Naive thymus-derived CD4-positive, alpha-beta T cell (primary cell): ENCODE measurements at regions not wholly inside any gene's neighbourhood (a gene's known extent, or its start where the extent isn't known, plus 50 kb on each side); places are given as distances from the start of the nearest gene placed in this dataset.
A peak's percentile ranks its signal among the peaks of the same experiment; 100 is the strongest.
"Not testable (repeated sequence)": the region's sequence is repeated elsewhere in the genome, so short reads cannot be mapped to it uniquely, and the experiment has no call there.

Source experiments
- ATAC-seq: fragments of 150-1000 bp; cut with Tn5 transposase; 2 replicates; pipeline ENCODE4 v1.10.0; 2021; ENCODE audit warnings: mild to moderate bottlenecking, moderate library complexity
- CTCF ChIA-PET: fragments of 350-600 bp; sonication (Branson Sonifier 250); formaldehyde crosslinking; loops from one replicate; lab custom pipeline; 2021; ENCODE audit warnings: antibody characterized with exemption; lab: Charles Lee
- POLR2A ChIA-PET: fragments of 350-600 bp; sonication (Branson Sonifier 250); formaldehyde crosslinking; loops from one replicate; lab custom pipeline; 2021; ENCODE audit warnings: antibody characterized with exemption, inconsistent platforms; lab: Charles Lee
- DNase-seq, 9 donors: peaks; one replicate each; pipeline versions ENCODE4 v3.0.0 to v3.0.0-alpha.2; 2020 to 2022; ENCODE audit warnings: mixed read lengths in 1 of 9
- H3K27ac ChIP-seq: one replicate; pipeline ENCODE4 v1.7.0; 2013; ENCODE audit warnings: mild to moderate bottlenecking, low read depth, low read length, moderate library complexity
- H3K27me3 ChIP-seq, 2 donors: one replicate each; pipeline ENCODE4 v1.7.0; 2013; ENCODE audit warnings: low read length in 2 of 2, mild to moderate bottlenecking in 2 of 2, moderate library complexity in 2 of 2; ENCODE audit not compliant: control insufficient read depth in 2 of 2, insufficient read depth in 2 of 2
- H3K36me3 ChIP-seq, 3 experiments: 1 replicate in 2 of 3; 2 replicates in 1 of 3; pipeline ENCODE4 v1.7.0; 2013; ENCODE audit warnings: low read length in 3 of 3, mild to moderate bottlenecking in 3 of 3, moderate library complexity in 1 of 3; ENCODE audit not compliant: insufficient read depth in 3 of 3, control insufficient read depth in 2 of 3
- H3K4me1 ChIP-seq, 2 donors: one replicate each; pipeline ENCODE4 v1.7.0; 2013; ENCODE audit warnings: low read length in 2 of 2, mild to moderate bottlenecking in 2 of 2, moderate library complexity in 1 of 2; ENCODE audit not compliant: control insufficient read depth in 2 of 2, insufficient read depth in 2 of 2
- H3K4me3 ChIP-seq: 2 replicates; pipeline ENCODE4 v1.7.0; 2013; ENCODE audit warnings: mild to moderate bottlenecking, low read length
- H3K9me3 ChIP-seq, 3 experiments: 1 replicate in 2 of 3; 2 replicates in 1 of 3; pipeline ENCODE4 v1.7.0; 2013; ENCODE audit warnings: low read length in 3 of 3; ENCODE audit not compliant: control insufficient read depth in 2 of 3
- H3K27ac Mint-ChIP-seq, 9 donors: one replicate each; pipeline ENCODE4 v1.8.0; 2020 to 2022; ENCODE audit warnings: mixed read lengths in 9 of 9, mild to moderate bottlenecking in 8 of 9, moderate library complexity in 5 of 9, inconsistent platforms in 2 of 9
- H3K27me3 Mint-ChIP-seq, 5 donors: one replicate each; pipeline ENCODE4 v1.8.0; 2021 to 2022; ENCODE audit warnings: mixed read lengths in 5 of 5, mild to moderate bottlenecking in 1 of 5
- H3K36me3 Mint-ChIP-seq, 5 donors: one replicate each; pipeline ENCODE4 v1.8.0; 2020 to 2022; ENCODE audit warnings: mixed read lengths in 5 of 5, mild to moderate bottlenecking in 3 of 5, inconsistent platforms in 1 of 5
- H3K4me1 Mint-ChIP-seq, 7 donors: one replicate each; pipeline ENCODE4 v1.8.0; 2020 to 2022; ENCODE audit warnings: mixed read lengths in 7 of 7, mild to moderate bottlenecking in 3 of 7, inconsistent platforms in 1 of 7
- H3K4me3 Mint-ChIP-seq, 10 donors: one replicate each; pipeline ENCODE4 v1.8.0; 2020 to 2022; ENCODE audit warnings: mild to moderate bottlenecking in 10 of 10, mixed read lengths in 10 of 10, moderate library complexity in 6 of 10, inconsistent platforms in 2 of 10
- H3K9me3 Mint-ChIP-seq, 11 donors: one replicate each; pipeline ENCODE4 v1.8.0; 2020 to 2022; ENCODE audit warnings: mixed read lengths in 11 of 11, mild to moderate bottlenecking in 4 of 11, inconsistent platforms in 1 of 11, moderate library complexity in 1 of 11
- intact Hi-C, 2 donors: fragments of 100-400 bp; cut with micrococcal nuclease; formaldehyde crosslinking; loops; one replicate each; pipeline ENCODE4 v1.15.1; 2023

DNA sequence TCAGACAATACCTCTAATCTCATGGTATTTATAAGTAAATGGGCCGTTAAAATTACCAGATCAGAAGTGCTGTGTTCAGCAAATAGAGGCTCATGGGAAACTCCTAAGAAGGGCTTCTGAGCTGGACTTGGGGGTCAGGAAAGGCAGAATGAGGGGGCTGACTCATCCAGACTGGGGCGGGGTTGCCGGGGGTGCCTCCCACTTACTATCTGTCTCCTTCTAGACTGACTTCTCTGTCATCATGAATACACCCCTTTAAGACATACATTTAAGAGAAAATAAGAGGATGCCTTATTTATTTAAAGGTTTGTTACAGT, 96.0 kb upstream of the ERRFI1 start:
- Mint-ChIP-seq H3K9me3 (peaks cover 0 to 11% (median 4%) of the 10 kb centered on the region in 11 donors), H3K27me3 (peaks cover 0 to 10% (median 6%) of the 10 kb centered on the region in 5 donors), H3K4me1 (peaks cover 6 to 21% (median 13%) of the 10 kb centered on the region in 7 donors), H3K36me3 (peaks cover 0 to 6% (median 4%) of the 10 kb centered on the region in 5 donors), H3K27ac (no peak overlapping the region), H3K4me3 (no peak overlapping the region)
- peaks cover 0 to 6% of the 10 kb centered on the region in 2 donors for H3K4me1 ChIP-seq
- H3K36me3 ChIP-seq = no peaks in the 10 kb centered on the region
- CTCF ChIA-PET = no interaction called here
- no peaks in the 10 kb centered on the region for H3K27me3 ChIP-seq
- ATAC-seq = no peak
- intact Hi-C loops = no loop called here
- no peak for DNase-seq
- no peak overlapping the region for H3K27ac ChIP-seq
- no peak overlapping the region for H3K4me3 ChIP-seq
- POLR2A ChIA-PET = no interaction called here
- H3K9me3 ChIP-seq = no peaks in the 10 kb centered on the region

DNA sequence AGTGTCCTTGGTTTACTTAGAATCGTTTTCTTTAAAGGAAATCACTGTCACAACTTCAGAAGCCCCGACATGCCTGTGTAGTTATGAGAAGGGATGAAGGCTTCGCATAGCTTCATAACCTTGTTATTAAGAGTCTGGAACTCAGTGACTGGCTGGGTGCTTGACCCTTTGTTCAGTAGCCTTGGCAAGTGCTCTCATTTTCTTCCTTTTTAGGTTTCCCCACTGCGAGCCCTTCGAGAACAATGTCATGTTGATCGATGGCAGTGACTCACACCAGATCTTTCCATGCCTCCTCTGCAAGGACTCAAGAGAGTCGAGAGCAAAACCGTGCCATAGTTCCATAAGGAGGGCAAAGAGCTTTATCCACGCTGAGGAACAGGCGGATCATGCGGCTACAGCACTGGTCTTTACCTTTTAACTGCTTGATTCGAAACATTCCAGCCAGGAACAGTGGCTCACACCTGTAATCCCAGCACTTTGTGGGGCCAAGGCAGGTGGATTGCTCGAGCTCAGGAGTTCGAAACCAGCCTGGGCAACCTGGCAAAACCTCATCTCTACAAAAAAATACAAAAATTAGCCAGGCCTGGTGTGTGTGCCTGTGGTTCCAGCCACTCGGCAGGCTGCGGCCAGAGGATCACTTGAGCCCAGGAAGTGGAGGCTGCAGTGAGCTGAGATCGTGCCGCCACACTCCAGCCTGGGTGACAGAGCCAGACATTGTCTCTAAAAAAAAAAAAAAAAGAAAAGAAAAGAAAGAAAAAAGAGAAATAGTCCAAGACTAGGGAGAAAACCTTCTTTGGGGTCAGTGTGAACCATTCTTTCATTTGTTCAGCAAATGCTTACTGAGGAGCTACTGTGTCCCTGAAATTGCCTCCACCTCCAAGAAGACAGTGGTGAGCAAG, 95.4 kb upstream of the ERRFI1 start:
- Histone ChIP-seq H3K9me3 (no peaks in the 10 kb centered on the region), H3K36me3 (no peaks in the 10 kb centered on the region), H3K4me3 (no peak overlapping the region), H3K27me3 (no peaks in the 10 kb centered on the region), H3K4me1 (peaks cover 0 to 6% of the 10 kb centered on the region in 2 donors), H3K27ac (no peak overlapping the region)
- peaks cover 0 to 6% (median 3%) of the 10 kb centered on the region in 5 donors for H3K36me3 Mint-ChIP-seq
- DNase-seq (no peak), ATAC-seq (no peak)
- H3K4me1 Mint-ChIP-seq = peaks cover 6 to 21% (median 11%) of the 10 kb centered on the region in 7 donors
- peaks cover 0 to 9% (median 4%) of the 10 kb centered on the region in 11 donors for H3K9me3 Mint-ChIP-seq
- CTCF ChIA-PET = no interaction called here
- H3K4me3 Mint-ChIP-seq = peak overlapping the region in 8 of 10 donors; percentile 47 to 81 (median 68)
- POLR2A ChIA-PET = no interaction called here
- intact Hi-C loops = no loop called here
- peak overlapping the region in 2 of 9 donors; percentile 11 to 61 for H3K27ac Mint-ChIP-seq
- peaks cover 0 to 10% (median 6%) of the 10 kb centered on the region in 5 donors for H3K27me3 Mint-ChIP-seq

DNA sequence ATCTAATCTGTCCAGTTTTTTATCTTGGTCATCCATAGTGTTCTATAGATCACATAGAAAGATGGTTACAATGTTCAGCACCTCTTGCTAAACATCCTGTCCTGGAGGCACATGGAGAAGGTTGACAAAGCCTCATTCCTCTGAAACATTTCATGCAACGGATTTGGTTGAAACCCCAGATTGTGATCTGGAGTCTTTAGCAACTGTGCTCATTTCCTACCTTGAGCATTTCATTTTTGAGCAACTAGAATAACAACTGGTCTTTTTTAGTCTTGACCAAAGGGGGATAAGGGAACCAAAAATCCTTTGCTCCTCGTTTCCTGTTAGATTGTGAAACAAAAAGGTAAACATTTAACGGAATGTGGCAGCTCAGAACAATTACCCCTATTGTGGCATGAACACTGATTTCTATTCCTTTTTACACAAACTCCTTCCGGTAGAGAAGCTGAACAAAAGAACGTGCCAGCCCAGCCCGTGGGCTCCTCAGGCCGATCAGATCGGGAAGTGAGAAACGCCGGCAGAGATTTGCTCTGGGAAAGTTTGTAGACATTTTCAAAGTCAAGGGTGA, 94.7 kb upstream of the ERRFI1 start:
- intact Hi-C loops = no loop called here
- Mint-ChIP-seq H3K27me3 (peaks cover 0 to 8% (median 6%) of the 10 kb centered on the region in 5 donors), H3K4me3 (peak overlapping the region in 9 of 10 donors; percentile 33 to 81 (median 66)), H3K9me3 (peaks cover 0 to 6% (median 3%) of the 10 kb centered on the region in 11 donors), H3K36me3 (peaks cover 0 to 5% (median 3%) of the 10 kb centered on the region in 5 donors), H3K4me1 (peaks cover 6 to 21% (median 11%) of the 10 kb centered on the region in 7 donors), H3K27ac (peak overlapping the region in 2 of 9 donors; percentile 11 to 61)
- Histone ChIP-seq H3K36me3 (no peaks in the 10 kb centered on the region), H3K9me3 (no peaks in the 10 kb centered on the region), H3K27ac (no peak overlapping the region), H3K4me1 (peaks cover 0 to 6% of the 10 kb centered on the region in 2 donors), H3K4me3 (no peak overlapping the region), H3K27me3 (no peaks in the 10 kb centered on the region)
- peak; percentile 40 for ATAC-seq
- ChIA-PET POLR2A (no interaction called here), CTCF (no interaction called here)
- peak in 3 of 9 donors; percentile 5 to 21 (median 13) for DNase-seq

DNA sequence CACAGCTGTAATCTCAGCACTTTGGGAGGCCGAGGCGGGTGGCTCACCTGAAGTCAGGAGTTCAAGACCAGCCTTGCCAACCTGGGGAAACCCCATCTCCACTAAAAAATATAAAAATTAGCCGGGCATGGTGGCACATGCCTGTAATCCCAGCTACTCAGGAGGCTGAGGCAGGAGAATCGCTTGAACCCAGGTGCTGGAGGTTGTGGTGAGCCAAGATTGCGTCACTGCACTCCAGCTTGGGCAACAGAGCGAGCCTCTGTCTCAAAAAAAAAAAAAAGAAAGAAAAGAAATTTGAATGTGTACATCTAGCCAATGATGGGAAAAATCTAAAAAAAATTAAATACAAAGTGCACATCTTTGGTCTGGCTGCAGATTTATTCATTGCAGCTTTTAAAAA, 92.6 kb upstream of the ERRFI1 start:
- intact Hi-C loops, H3K27me3 Mint-ChIP-seq: not testable (repeated sequence)

DNA sequence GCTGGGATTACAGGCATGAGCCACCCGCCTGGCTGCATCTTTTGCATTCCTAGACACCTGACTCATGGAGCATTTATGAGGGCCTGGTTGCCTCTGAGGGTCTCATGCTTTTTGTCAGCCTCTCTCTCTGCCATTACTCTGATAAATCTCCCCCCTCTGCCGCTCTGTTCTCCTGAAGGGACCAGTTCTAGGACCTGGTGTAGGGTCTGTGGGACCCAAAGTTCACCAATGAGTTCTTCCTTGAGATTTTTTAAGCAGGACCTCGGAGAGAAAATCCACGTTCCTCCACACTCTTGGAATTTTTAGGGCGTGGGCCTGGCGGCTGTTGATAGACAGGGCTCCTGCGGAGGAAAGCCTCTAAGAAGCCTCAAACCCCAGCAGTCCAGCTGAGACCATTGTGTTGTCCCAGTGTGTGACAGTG, 91.9 kb upstream of the ERRFI1 start:
- DNase-seq (no peak), ATAC-seq (no peak)
- Mint-ChIP-seq H3K27ac (no peak overlapping the region), H3K9me3 (peaks cover 0 to 2% (median 0%) of the 10 kb centered on the region in 11 donors), H3K4me1 (peaks cover 6 to 27% (median 19%) of the 10 kb centered on the region in 7 donors), H3K36me3 (no peaks in the 10 kb centered on the region), H3K27me3 (peaks cover 0 to 8% (median under 1%) of the 10 kb centered on the region in 5 donors), H3K4me3 (no peak overlapping the region)
- Histone ChIP-seq H3K4me3 (no peak overlapping the region), H3K27me3 (no peaks in the 10 kb centered on the region), H3K4me1 (peaks cover 1 to 6% of the 10 kb centered on the region in 2 donors), H3K27ac (no peak overlapping the region), H3K9me3 (no peaks in the 10 kb centered on the region), H3K36me3 (no peaks in the 10 kb centered on the region)
- intact Hi-C loops = no loop called here
- ChIA-PET CTCF (no interaction called here), POLR2A (no interaction called here)

More for the DNA sequence above, 92.6 kb upstream of the ERRFI1 start:
- H3K36me3 Mint-ChIP-seq, H3K27ac Mint-ChIP-seq, H3K36me3 ChIP-seq, H3K9me3 ChIP-seq, DNase-seq, H3K27ac ChIP-seq, H3K4me3 Mint-ChIP-seq, POLR2A ChIA-PET, H3K4me3 ChIP-seq, H3K9me3 Mint-ChIP-seq, ATAC-seq, H3K4me1 ChIP-seq, H3K27me3 ChIP-seq, CTCF ChIA-PET: not testable (repeated sequence)
- peaks cover 6 to 20% (median 13%) of the 10 kb centered on the region in 7 donors for H3K4me1 Mint-ChIP-seq

DNA sequence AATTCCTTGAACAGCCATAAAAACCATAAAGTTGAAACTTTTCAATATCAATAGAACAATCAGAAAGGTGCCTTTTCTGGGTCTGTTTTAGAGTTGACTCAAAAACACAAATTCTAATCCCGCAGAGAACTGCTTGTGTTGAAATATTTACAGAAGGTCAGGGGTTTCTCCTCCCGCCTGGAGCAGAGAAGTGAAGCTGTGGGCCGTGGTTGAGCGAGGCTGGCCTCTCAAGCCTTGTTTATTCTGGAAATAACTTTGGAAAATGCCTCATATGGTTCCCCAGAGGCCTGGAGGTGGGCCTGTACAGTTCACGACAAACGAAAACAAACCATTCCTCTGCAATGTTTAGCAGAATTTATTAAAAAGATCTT, 90.8 kb upstream of the ERRFI1 start:
- no peaks in the 10 kb centered on the region for H3K36me3 Mint-ChIP-seq
- CTCF ChIA-PET = no interaction called here
- no peak overlapping the region for H3K27ac ChIP-seq

More for the DNA sequence above, 90.8 kb upstream of the ERRFI1 start:
- peaks cover 0 to 2% (median 0%) of the 10 kb centered on the region in 11 donors for H3K9me3 Mint-ChIP-seq
- H3K4me3 Mint-ChIP-seq = no peak overlapping the region
- POLR2A ChIA-PET = no interaction called here
- no peaks in the 10 kb centered on the region for H3K9me3 ChIP-seq
- no peaks in the 10 kb centered on the region for H3K36me3 ChIP-seq
- no peak overlapping the region for H3K27ac Mint-ChIP-seq
- H3K4me1 ChIP-seq = peaks cover 5 to 6% of the 10 kb centered on the region in 2 donors
- H3K4me1 Mint-ChIP-seq = peaks cover 6 to 30% (median 21%) of the 10 kb centered on the region in 7 donors
- peaks cover 0 to 7% (median 0%) of the 10 kb centered on the region in 5 donors for H3K27me3 Mint-ChIP-seq
- no peak for ATAC-seq
- H3K4me3 ChIP-seq = no peak overlapping the region
- DNase-seq = no peak
- intact Hi-C loops = no loop called here
- no peaks in the 10 kb centered on the region for H3K27me3 ChIP-seq
